Liver (tissue), 8 donors: ENCODE measurements at regions not wholly inside any gene's neighbourhood (a gene's known extent, or its start where the extent isn't known, plus 50 kb on each side); places are given as distances from the start of the nearest gene placed in this dataset.

Experiments
- DNase-seq: peaks from one replicate; pipeline ENCODE4 v3.0.0-alpha.2; 2017; ENCODE audit warnings: low spot score
- H3K27ac ChIP-seq, 2 donors: one replicate each; pipeline ENCODE4 v1.7.0; 2013; ENCODE audit warnings: inconsistent platforms in 2 of 2, low read length in 2 of 2, control low read depth in 1 of 2, low read depth in 1 of 2, mild to moderate bottlenecking in 1 of 2
- H3K27me3 ChIP-seq, 4 donors: one replicate each; pipeline versions ENCODE4 v1.6.1 to v1.7.0; 2013; ENCODE audit warnings: low read length in 3 of 4, inconsistent platforms in 1 of 4, mild to moderate bottlenecking in 1 of 4, moderate library complexity in 1 of 4; ENCODE audit not compliant: control insufficient read depth in 4 of 4, insufficient read depth in 4 of 4
- H3K36me3 ChIP-seq, 4 donors: one replicate each; pipeline versions ENCODE4 v1.6.1 to v1.7.0; 2013; ENCODE audit warnings: low read length in 3 of 4, mild to moderate bottlenecking in 3 of 4, low read depth in 1 of 4, moderate library complexity in 1 of 4; ENCODE audit not compliant: control insufficient read depth in 4 of 4, insufficient read depth in 3 of 4
- H3K4me1 ChIP-seq, 4 donors: one replicate each; pipeline versions ENCODE4 v1.6.1 to v1.7.0; 2013; ENCODE audit warnings: low read length in 3 of 4, mild to moderate bottlenecking in 3 of 4, moderate library complexity in 1 of 4; ENCODE audit not compliant: control insufficient read depth in 4 of 4, insufficient read depth in 4 of 4
- H3K4me3 ChIP-seq, 3 donors: one replicate each; pipeline versions ENCODE4 v1.6.1 to v1.7.0; 2013; ENCODE audit warnings: low read length in 3 of 3, control low read depth in 1 of 3, low read depth in 1 of 3, mild to moderate bottlenecking in 1 of 3
- H3K9ac ChIP-seq, 2 donors: one replicate each; pipeline ENCODE4 v1.7.0; 2013; ENCODE audit warnings: low read length in 2 of 2, mild to moderate bottlenecking in 2 of 2, moderate library complexity in 2 of 2, control low read depth in 1 of 2, low read depth in 1 of 2
- H3K9me3 ChIP-seq, 4 donors: one replicate each; pipeline versions ENCODE4 v1.6.1 to v1.7.0; 2013; ENCODE audit warnings: low read length in 3 of 4; ENCODE audit not compliant: control insufficient read depth in 4 of 4
- CTCF ChIP-seq: fragments of 150-350 bp; IDR thresholded peaks from 2 replicates; pipeline ENCODE4 v1.5.1; 2017; ENCODE audit warnings: improper control_type of control experiment, low read depth, low read length; ENCODE audit not compliant: missing input control
- REST ChIP-seq: IDR thresholded peaks from 2 replicates; pipeline ENCODE4 v1.6.1; 2016; ENCODE audit warnings: antibody characterized with exemption, mild to moderate bottlenecking
- RXRA ChIP-seq, 2 donors: IDR thresholded peaks; 2 replicates each; pipeline ENCODE4 v1.6.1; 2017 to 2018; ENCODE audit warnings: antibody characterized with exemption in 2 of 2, mild to moderate bottlenecking in 1 of 2
- WGBS: extraction: QIAGEN DNeasy Blood & Tissue Kit; methylation state at CpG from one replicate; pipeline ENCODE4 v1.1.7; 2013; 5-methylcytosine and 5-hydroxymethylcytosine counted together
- donor health status: healthy.
- donor health status: healthy.
- donor health status: healthy.
- donor health status: healthy.
- donor health status: healthy.

- Histone ChIP-seq H3K9me3 (no peaks in the 10 kb centered on the region), H3K9ac (no peak overlapping the region), H3K4me1 (no peaks in the 10 kb centered on the region), H3K27me3 (no peaks in the 10 kb centered on the region), H3K4me3 (no peak overlapping the region), H3K27ac (peak overlapping the region in 1 of 2 donors; percentile 24), H3K36me3 (no peaks in the 10 kb centered on the region)
- WGBS, result 88% methylated on average over 7 of the region's 7 CpGs
- no peak for DNase-seq
- TF ChIP-seq RXRA (IDR thresholded peaks at IDR 0.05) (no peak), CTCF (no peak), REST (no peak)
Observed at GRCh38 chr5:142427015-142427364, 102.2 kb upstream of the SPRY4 start.

GRCh38 chr5:142426129-142427014 lies 101.6 kb upstream of the SPRY4 start:
- 72% methylated on average over 17 of the region's 17 CpGs for WGBS
- H3K9me3 ChIP-seq, result no peaks in the 10 kb centered on the region
- H3K36me3 ChIP-seq, result no peaks in the 10 kb centered on the region
- no peak overlapping the region for H3K9ac ChIP-seq
- no peak for DNase-seq
- TF ChIP-seq RXRA (IDR thresholded peaks at IDR 0.05) (no peak), REST (no peak)
- H3K27me3 ChIP-seq, result no peaks in the 10 kb centered on the region
- H3K27ac ChIP-seq, result peak overlapping the region; percentile 24 to 33
- peaks cover 0 to 3% (median 2%) of the 10 kb centered on the region in 4 donors for H3K4me1 ChIP-seq
- H3K4me3 ChIP-seq, result no peak overlapping the region
